SK-N-SH (cell line): ENCODE measurements at regions not wholly inside any gene's neighbourhood (a gene's known extent, or its start where the extent isn't known, plus 50 kb on each side); places are given as distances from the start of the nearest gene placed in this dataset.

Experiments used
- CHD2 ChIP-seq: fragments of 150-350 bp; IDR thresholded peaks from 2 replicates; pipeline ENCODE4 v1.6.1; 2018; ENCODE audit warnings: low read length; ENCODE audit not compliant: partially characterized antibody
- CTCF ChIP-seq: fragments of 200-600 bp; sonication (generic); IDR thresholded peaks from 2 replicates; pipeline ENCODE4 v1.6.1; 2017; ENCODE audit warnings: antibody characterized with exemption, mild to moderate bottlenecking, moderate library complexity
- EP300 ChIP-seq, 2 experiments: IDR thresholded peaks; 2 replicates each; pipeline versions ENCODE4 v1.4.0 to v1.6.1; 2012; ENCODE audit warnings: borderline replicate concordance in 1 of 2, low read depth in 1 of 2, low read length in 1 of 2
- NRF1 ChIP-seq: IDR thresholded peaks from 2 replicates; pipeline ENCODE4 v1.6.1; 2012; ENCODE audit warnings: low read depth, mild to moderate bottlenecking, low read length
- RAD21 ChIP-seq: IDR thresholded peaks from 2 replicates; pipeline ENCODE4 v1.6.1; 2012; ENCODE audit warnings: mild to moderate bottlenecking, low read length
- REST ChIP-seq: IDR thresholded peaks from 2 replicates; pipeline ENCODE4 v1.6.1; 2012; ENCODE audit warnings: mild to moderate bottlenecking, low read depth, low read length, moderate library complexity
- SIN3A ChIP-seq: IDR thresholded peaks from 2 replicates; pipeline ENCODE4 v1.6.1; 2012; ENCODE audit warnings: low read depth, mild to moderate bottlenecking, low read length, moderate library complexity, borderline replicate concordance
- SMC3 ChIP-seq: IDR thresholded peaks from 2 replicates; pipeline ENCODE4 v1.6.1; 2012; ENCODE audit warnings: low read depth, low read length, improper control_type of control experiment
- TAF1 ChIP-seq: IDR thresholded peaks from 2 replicates; pipeline ENCODE4 v1.6.1; 2012; ENCODE audit warnings: low read depth, mild to moderate bottlenecking, low read length, moderate library complexity, borderline replicate concordance
- TF ChIP-seq, protein P1 (sequence below): IDR thresholded peaks from 2 replicates; pipeline ENCODE4 v1.4.0; 2012; ENCODE audit warnings: low read depth

DNA sequence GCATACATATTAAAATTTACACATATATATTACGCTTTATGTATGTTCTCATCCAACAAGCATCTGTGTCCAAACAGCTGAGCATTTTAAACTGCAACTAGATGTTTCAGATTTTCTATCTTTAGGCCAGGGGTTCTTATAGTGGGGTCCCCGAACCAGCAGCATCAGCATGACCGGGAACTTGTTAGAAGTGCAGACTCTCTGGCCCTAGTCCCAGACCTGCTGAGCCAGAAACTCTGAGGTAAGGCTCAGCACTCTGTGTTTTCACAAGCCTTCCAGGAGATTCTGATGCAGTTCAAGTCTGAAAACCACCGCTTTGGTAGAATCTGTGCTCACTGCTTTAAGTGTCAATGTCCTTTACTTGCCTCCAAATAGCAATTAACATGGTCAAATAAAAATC lies 266.2 kb upstream of the CASK start:
- TF ChIP-seq NRF1 (no peak), CTCF (no peak), REST (no peak), TAF1 (no peak), SIN3A (no peak), CHD2 (no peak), RAD21 (no peak), EP300 (IDR thresholded peaks at IDR 0.05; ENCODE audit: borderline replicate concordance in 1 of 2, low read depth in 1 of 2, low read length in 1 of 2) (no peak), SMC3 (no peak)
- TF ChIP-seq, protein P1, sequence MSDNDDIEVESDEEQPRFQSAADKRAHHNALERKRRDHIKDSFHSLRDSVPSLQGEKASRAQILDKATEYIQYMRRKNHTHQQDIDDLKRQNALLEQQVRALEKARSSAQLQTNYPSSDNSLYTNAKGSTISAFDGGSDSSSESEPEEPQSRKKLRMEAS = no peak
